Ovary (tissue), 3 donors: ENCODE measurements at regions not wholly inside any gene's neighbourhood (a gene's known extent, or its start where the extent isn't known, plus 50 kb on each side); places are given as distances from the start of the nearest gene placed in this dataset.

Source experiments
- EP300 ChIP-seq: sonication (generic); formaldehyde crosslinking; IDR thresholded peaks from one replicate; pipeline ENCODE4 v1.6.1; 2017; ENCODE audit warnings: antibody characterized with exemption
- POLR2A ChIP-seq: fragments of 450-650 bp; IDR thresholded peaks from one replicate; pipeline ENCODE4 v1.6.1; 2017; ENCODE audit warnings: antibody characterized with exemption, mild to moderate bottlenecking, moderate library complexity
- TF ChIP-seq, protein P1 (sequence below), 3 donors: fragments of 450-650 bp in 2 of 3; fragments of 200-600 bp in 1 of 3; IDR thresholded peaks; one replicate each; pipeline versions ENCODE4 v1.5.1 to v1.8.0; 2016 to 2022; ENCODE audit warnings: antibody characterized with exemption in 3 of 3, mild to moderate bottlenecking in 1 of 3
- donor health status: DM: no; HTN: no; CAD: no.

DNA sequence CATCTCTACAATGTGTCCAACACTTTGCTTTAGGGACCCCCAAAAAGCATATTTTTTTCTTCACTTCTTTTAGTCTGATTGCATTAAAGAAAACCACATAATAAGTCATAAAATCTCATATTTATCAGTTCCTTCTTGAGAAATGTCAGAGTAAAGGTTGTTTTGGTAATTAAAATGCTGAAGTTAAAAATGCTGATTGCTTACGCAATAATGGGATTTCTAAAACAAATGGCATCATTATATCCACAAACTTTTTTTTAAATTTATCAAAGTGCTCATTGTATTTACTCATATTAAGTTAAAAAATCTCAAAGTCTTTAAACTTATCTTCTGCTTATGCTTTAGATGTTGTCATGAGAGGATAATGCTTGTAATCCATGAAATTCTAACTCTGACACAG, 737.2 kb upstream of the ARGLU1 start:
- TF ChIP-seq, protein P1, sequence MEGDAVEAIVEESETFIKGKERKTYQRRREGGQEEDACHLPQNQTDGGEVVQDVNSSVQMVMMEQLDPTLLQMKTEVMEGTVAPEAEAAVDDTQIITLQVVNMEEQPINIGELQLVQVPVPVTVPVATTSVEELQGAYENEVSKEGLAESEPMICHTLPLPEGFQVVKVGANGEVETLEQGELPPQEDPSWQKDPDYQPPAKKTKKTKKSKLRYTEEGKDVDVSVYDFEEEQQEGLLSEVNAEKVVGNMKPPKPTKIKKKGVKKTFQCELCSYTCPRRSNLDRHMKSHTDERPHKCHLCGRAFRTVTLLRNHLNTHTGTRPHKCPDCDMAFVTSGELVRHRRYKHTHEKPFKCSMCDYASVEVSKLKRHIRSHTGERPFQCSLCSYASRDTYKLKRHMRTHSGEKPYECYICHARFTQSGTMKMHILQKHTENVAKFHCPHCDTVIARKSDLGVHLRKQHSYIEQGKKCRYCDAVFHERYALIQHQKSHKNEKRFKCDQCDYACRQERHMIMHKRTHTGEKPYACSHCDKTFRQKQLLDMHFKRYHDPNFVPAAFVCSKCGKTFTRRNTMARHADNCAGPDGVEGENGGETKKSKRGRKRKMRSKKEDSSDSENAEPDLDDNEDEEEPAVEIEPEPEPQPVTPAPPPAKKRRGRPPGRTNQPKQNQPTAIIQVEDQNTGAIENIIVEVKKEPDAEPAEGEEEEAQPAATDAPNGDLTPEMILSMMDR (IDR thresholded peaks at IDR 0.05), result no peak
- TF ChIP-seq POLR2A (no peak), EP300 (no peak)
